HG02943 (cell line): ENCODE measurements at regions not wholly inside any gene's neighbourhood (a gene's known extent, or its start where the extent isn't known, plus 50 kb on each side); places are given as distances from the start of the nearest gene placed in this dataset.
"Not testable (repeated sequence)": the region's sequence is repeated elsewhere in the genome, so short reads cannot be mapped to it uniquely, and the experiment has no call there.

ENCODE experiments used
- ATAC-seq: cut with Tn5 transposase; IDR thresholded peaks from one replicate; pipeline ENCODE4 v1.9.1; 2021; ENCODE audit warnings: mild to moderate bottlenecking, low read depth, moderate library complexity; ENCODE audit not compliant: unreplicated experiment

DNA sequence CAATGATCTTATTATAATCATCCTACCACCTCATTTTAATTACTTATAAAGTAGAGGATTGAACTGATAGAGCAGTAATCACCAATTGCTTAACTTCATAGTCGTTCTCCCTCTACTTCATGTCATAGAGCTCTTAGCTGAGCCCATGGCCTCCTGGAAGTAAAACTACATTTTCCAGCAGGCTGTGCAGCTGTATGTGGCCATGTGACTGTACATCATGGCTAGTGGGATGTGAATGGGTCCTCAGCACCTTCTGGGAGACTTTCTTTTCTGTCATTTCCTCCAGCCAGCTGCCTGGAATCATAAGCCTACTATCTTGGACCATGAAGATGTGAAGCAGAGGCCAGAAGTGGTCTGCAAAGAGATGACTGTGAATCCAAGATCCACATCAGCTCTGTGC lies 128.7 kb upstream of the SKOR2 start:
- ATAC-seq: no peak

DNA sequence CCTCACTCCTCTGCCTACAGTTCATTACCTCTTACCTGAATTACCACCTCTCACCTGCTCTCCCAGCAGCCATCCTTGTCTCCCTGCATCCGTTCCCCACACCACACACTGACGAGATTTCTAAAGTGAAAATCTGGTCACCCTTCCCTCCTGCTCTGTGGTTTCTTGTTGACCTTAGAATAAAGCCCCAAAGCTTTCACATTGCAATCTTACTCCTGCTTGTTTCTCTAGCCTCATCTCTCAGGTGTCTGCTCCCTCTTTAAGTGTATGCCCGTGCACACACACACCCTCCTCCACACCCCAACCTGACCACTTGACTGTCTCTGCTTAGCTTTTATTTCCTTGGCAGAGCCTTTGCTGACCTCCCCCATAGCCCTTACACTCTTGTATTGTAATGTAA lies 122.0 kb upstream of the SKOR2 start:
- ATAC-seq: no peak

DNA sequence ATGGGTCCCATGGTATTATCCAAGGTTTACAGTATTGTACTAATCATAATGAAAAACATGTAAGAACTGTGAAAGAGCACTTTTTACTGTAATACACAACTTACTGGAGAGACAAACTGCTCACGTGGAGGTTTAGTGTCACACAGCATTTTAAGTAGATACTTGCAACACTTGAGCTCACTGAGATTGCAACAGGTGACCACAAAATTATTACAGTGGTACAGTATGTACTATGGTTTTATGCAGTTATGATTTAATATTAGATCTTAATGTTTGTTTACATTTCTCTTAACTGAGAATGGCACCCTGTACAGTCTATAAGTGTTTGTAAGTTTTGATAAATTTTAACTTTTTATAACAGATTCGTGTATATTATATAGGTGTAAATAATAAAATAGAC lies 118.6 kb upstream of the SKOR2 start:
- ATAC-seq: no peak

DNA sequence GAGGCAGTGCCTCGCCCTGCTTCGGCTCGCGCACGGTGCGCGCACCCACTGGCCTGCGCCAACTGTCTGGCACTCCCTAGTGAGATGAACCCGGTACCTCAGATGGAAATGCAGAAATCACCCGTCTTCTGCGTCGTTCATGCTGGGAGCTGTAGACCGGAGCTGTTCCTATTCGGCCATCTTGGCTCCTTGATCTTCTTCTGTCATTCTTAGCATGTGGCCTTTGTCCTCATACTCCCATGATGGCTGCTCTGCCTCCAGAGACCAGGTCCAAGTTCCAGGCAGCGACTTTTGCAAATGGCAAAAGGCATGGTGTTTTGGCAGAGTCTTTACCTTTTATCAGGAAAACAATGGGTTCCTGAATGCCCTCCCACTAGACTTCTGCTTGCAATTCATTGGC lies 102.6 kb upstream of the SKOR2 start:
- not testable (repeated sequence) for ATAC-seq

DNA sequence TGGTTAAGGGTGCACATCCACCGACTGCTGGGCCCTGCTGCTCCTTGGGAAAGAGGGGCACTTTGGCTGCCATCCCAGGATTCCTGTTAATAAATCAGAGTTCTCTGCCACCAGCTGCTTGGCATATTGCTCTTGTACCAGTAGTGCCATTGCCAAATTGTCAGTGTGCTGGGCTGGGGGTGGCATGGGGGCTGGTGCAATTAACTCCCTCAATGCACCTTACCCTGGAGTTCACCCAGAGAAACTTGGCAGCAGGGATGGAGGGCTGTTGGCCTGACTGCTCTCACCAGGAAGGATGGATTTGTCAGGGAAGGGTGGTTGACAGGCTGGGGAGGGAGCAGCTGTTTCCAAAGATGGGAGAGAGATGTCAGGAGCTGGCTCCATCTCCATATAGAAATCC lies 94.6 kb upstream of the SKOR2 start:
- no peak for ATAC-seq

DNA sequence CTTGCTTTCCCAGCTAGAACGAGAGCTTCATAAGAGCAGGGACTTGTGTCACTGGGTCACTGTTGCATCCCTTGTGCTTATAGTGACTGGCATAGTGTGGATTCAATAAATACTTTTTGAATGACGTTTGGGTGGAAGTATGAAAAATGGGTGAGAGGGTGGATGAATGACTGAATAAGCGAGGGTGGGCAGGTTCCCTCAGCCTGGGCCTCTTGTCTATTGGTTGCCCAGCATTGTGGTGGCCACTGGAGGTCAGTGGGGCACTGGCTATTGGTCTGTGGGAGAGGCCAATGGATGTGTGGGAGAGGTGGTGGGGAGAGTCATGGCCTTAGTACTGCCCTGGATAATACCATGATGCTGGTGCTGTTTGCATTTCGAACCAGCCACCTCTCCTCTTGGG lies 93.8 kb upstream of the SKOR2 start:
- ATAC-seq: no peak

DNA sequence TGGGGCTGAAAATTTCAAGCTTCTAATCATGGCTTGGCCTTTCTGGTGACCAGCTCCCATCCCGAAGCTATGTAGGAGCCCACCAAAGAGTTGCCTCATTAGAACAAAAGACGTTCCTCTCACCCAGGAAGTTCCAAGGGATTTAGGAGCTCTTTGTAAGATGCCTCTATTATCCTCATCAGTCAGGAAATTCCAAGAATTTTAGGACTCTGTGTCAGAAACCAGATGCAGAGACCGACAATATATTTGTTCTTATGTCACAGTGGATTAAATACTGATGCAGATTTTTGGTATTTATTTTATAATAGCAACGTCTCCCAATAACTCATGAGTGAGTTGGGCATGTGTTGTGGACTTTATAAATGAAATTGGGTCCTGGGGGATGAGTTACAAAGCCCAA lies 91.8 kb upstream of the SKOR2 start:
- no peak for ATAC-seq

DNA sequence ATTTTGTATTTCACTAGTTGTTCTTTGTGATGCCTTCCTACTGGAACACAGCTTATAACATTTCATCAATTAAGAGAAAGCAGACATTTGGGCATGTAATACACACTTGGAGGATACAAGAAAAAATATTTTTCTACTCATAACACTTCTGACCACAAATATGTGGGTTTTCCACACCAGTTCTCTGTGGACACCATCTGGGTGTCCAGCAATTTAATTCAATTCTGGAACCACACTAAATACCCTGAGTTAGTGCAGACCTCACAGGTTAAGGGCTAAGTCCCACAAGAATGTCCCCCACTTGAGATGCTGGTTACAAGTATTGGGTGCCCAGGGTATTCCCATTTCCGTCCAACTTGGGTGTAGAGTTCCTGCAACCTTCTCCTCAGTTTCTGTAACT lies 91.1 kb upstream of the SKOR2 start:
- no peak for ATAC-seq

DNA sequence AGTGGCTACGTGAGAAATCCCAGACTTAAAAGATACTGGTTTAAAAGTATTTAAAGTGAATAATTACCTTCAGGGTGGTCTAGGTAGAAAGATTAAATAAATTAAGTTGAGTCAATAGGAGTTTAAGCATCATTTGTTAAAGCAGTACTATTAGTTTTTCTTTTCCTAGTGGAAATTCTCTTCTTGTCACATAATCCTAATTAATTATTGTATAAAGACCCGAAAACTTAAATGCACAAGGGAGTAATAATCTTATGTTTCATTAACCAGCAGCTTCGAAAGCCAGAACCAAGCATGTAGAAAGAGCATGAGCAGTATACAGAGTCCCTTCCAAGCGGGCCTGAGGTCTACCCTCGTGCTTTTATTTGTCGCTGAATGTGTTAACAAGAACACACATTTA lies 90.2 kb upstream of the SKOR2 start:
- ATAC-seq: no peak

DNA sequence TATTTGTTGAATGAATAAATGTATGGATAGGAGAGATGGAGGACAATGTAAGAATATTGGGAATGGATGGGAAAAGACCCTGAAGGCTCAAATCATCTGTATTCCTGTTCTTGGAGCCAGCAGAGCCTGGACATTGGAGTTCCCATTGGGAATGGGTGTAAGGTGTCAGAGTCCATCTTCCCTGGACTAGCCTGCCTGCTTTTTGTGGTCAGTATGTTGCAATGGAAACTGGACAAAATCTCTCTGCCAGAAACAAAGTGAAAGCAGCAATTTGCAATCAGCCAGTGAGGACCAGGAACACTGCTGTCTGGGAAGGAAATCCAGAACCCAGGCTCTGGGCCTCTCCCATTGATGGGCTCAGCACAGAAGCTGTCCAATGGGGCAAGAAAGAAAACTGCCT lies 83.5 kb upstream of the SKOR2 start:
- no peak for ATAC-seq

DNA sequence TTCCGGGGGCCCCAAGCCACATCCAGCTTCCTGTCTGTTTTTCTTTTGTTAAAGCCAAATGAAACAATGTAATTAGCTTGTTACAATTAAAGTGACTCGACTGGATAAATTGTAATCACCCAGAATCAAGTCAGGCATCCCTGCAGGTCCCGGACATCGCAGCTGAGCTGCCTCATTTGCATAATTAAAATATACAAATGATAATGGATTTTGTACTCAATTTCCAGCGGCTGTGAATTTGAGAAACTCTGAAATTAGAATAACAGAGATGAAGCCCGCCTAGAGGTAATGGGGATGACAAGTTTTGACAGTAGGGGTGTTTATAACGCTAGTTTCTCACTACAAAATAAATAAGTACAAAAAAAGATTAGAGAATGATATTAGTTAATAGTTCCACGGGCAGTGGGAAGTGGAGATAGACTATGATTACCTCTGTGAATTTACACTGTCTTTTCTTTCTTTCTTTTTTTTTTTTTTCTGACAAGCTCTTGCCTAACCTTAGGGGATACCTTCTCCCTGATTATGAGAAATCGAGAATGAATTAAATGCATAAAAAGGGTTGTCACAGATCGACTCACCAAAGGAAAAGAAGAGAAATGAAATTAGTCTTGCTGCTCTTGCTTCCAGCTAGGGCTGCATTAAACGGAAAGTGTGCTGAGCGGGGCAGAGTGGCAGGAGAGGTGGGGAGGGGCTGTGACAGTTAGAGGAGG lies 82.6 kb upstream of the SKOR2 start:
- ATAC-seq: no peak

DNA sequence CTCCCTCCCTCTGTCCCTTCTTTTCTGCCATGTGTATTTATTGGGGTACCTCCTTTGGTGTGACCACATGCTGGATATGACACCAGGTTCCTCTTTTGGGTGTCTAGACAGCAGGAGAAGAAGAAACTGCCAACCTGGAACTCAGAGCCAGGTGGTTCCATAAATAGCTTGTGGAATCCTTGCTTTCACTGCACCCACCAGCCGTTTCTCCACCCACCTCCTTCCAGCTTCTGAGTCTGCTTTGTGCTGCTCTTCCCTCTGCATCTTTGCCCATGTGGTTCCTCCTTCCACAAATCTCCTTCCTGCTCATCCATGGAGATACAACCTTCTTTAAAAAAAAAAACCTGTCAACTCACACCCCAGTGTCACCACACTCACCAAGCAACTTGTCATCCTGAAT lies 80.2 kb upstream of the SKOR2 start:
- ATAC-seq: no peak

DNA sequence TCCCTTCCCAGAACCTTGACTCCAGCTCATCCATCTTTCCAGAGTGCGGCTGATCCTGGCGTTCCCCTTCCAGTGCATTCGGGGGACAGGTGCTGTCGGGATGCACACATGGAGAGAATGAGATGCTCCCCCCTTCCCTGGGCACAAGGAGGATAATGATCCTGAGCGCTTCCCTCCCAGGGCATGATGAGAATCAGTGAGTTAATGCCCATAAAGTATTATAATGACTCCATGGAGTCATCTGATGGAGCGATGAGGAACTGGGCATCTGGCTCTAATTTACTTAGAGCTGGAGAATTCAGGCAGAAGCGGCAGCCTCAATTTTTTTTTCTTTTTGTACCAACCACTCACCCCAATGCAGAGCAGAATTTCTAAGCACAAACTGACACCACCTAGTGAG lies 79.6 kb upstream of the SKOR2 start:
- no peak for ATAC-seq

DNA sequence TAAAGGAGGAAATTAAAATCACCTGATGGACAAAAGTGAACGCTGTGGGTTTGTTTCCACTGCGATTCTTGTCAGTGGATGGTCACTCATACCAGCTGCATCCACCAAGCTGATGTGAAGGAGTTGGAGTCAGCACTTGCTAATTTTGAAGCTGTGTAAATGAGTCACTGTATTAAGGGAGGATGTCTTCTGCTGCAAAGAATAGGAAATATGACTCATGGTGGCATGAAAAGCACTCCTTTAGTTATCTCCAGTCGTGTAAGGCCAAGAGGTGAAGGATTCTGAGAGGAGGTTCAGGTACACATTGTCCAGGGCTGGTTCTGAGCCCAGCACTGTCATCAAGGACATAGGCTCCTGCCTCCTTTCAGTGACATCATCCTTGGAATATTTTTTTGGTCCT lies 71.7 kb upstream of the SKOR2 start:
- ATAC-seq: no peak

DNA sequence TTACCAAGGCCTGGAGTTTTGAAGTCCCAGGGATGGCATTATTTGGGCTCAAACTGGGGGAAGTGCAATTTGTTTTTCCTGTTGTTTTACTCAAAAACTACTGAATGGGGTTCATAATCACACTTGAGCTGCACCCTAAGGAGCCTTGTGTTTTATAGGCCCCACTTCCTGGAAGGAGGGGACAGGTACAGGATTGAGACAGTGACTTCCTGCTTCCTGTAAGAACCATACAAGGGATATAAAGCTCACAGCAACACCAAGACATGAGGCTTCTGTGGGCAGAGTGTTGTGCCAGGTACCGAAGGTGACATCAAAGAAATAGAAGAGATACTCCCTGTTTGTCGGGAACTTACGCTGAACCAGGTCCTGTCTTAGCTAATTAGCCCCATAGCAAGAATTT lies 70.4 kb upstream of the SKOR2 start:
- no peak for ATAC-seq

DNA sequence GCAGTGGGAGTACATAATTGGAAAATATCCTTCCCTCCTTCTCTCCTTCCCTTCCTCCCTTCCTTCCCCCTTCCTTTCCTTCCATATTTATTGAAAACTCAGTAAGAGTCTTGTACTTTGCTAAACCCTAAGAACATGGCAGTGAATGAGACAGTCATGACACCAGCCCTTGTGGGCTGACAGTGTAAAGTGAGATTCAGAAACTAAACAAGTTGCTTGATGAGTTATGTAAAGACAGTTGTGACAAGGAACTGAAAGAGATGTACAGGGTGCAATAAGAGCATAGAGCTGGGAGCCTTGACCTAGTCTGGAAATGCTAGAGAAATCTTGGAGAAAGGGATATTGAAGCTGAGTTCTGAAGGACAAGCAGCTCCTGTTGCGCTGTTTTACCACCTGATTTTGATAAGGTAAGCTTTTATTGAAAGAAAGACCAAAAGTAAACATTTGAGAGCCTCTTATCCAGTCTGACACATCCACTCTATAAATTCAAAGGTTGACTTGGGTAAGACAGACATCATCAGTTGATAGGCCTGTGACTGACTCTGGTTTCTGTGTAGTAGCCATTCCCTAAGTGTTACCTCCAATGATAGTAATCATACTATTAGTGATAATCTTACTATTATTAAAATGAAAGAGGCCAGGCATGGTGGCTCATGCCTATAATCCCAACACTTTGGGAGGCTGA lies 66.5 kb upstream of the SKOR2 start:
- no peak for ATAC-seq

DNA sequence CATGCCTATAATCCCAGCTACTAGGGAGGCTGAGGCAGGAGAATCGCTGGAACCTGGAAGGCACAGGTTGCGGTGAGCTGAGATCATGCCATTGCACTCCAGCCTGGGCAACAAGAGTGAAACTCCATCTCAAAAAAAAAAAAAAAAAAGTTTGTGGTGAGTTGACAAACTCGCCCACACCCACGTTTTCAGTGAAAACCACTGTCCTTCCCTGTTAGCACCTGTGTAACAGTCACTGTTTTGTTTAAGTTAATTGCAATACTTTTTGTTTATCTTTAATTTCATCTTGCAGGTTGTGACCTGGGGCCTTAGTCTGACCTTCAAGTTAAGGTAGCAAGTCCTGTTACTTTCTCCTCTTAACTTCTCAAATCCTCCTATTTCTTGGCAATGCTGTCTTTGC lies 65.5 kb upstream of the SKOR2 start:
- no peak for ATAC-seq

DNA sequence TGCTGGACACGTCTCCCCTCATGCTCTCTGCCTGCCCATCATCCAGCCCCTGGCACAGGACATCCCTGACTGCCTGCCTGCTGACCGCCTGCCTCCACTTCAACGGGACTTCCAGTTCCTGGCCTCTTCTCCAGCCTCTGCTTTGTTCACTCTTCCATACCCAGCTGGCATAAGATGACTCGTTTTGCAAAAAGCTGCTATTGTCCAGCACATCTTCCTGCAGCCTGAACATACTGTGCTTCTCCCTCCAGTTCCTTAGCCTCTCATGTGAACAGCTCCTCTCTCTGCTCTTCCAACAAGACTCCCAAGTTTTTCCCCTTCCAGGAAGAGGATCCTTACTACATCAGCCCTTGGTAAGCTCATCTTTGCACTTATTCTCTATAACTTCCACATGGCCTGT lies 62.4 kb upstream of the SKOR2 start:
- no peak for ATAC-seq

DNA sequence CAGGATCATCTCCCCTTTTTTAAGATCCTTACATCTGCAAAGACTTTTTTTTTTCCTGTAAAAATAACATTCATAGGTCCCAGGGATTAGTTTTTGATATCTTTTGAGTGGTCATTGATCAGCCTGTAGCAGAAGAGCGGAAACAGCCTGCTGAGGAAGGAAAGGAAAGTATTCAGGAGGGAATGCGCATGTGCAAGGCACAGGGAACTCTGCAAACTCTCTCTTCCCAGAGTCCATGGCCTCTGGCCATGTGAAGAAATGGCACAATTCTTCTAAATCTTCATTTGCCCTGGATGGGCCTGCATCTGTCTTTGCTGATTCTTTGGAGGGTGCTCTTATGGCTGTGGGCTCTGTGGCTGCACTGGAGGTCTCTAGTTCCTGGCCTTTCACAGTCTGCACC lies 60.1 kb upstream of the SKOR2 start:
- no peak for ATAC-seq
